PC-3 (cell line): ENCODE measurements at regions not wholly inside any gene's neighbourhood (a gene's known extent, or its start where the extent isn't known, plus 50 kb on each side); places are given as distances from the start of the nearest gene placed in this dataset.

Source experiments
- CTCF ChIP-seq: fragments of 300-600 bp; sonication (generic); conservative IDR thresholded peaks from 2 replicates; pipeline ENCODE4 v1.5.1; 2017; ENCODE audit warnings: antibody characterized with exemption, low read depth, mild to moderate bottlenecking, low read length
- EZH2 ChIP-seq: fragments of 300-600 bp; sonication (generic); IDR thresholded peaks from one replicate; pipeline ENCODE4 v1.6.1; 2017; ENCODE audit warnings: antibody characterized with exemption, mild to moderate bottlenecking, low read length; ENCODE audit not compliant: unreplicated experiment

DNA sequence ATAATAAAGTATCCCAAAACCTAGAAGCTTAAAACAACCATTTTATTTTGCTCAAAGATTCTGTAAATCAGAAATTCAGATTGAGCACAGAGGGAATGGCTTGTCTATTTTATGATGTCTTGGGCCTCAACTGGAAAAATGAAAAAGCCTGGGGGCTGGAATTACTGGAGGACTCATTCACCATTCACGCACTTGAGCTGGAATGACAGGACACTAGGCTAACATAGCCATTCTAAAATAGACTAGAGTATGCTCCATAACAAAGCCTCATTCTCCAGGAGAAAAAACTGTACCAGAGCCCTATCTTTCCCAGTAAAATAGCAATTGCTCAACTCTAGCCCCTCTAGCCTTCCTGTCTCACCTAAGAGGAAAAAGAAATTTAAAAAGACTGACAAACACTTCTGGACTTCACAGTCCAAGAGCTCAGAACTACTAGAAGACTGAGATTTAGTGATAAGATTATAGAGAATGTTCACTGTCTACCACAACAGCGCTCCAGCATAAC is 145.4 kb upstream of the BTBD3 start:
- TF ChIP-seq CTCF = no peak
- no peak for TF ChIP-seq EZH2
